Esophagus squamous epithelium (tissue), 5 donors: ENCODE measurements at regions not wholly inside any gene's neighbourhood (a gene's known extent, or its start where the extent isn't known, plus 50 kb on each side); places are given as distances from the start of the nearest gene placed in this dataset.

Source experiments
- DNase-seq: peaks from one replicate; lab custom pipeline; 2025; lab: John Stamatoyannopoulos, UW
- H3K27ac ChIP-seq, 4 donors: fragments of 200-600 bp; sonication (generic); one replicate each; pipeline ENCODE4 v1.5.1; 2016 to 2019; ENCODE audit warnings: mild to moderate bottlenecking in 1 of 4
- H3K27me3 ChIP-seq, 4 donors: fragments of 200-600 bp; sonication (generic); 1 replicate in 3 of 4; 2 replicates in 1 of 4; pipeline versions ENCODE4 v1.5.1 to v1.6.0; 2017 to 2021; ENCODE audit warnings: antibody characterized with exemption in 1 of 4
- H3K36me3 ChIP-seq, 3 donors: fragments of 200-600 bp; sonication (generic); one replicate each; pipeline ENCODE4 v1.5.1; 2016 to 2019
- H3K4me1 ChIP-seq, 3 donors: fragments of 200-600 bp; sonication (generic); one replicate each; pipeline ENCODE4 v1.5.1; 2017 to 2019
- H3K4me3 ChIP-seq, 4 donors: fragments of 200-600 bp; sonication (generic); 1 replicate in 3 of 4; 2 replicates in 1 of 4; pipeline ENCODE4 v1.5.1; 2016 to 2019; ENCODE audit warnings: mild to moderate bottlenecking in 2 of 4, moderate library complexity in 1 of 4
- H3K9me3 ChIP-seq, 3 donors: fragments of 200-600 bp; sonication (generic); one replicate each; pipeline ENCODE4 v1.5.1; 2016 to 2019
- CTCF ChIP-seq, 6 experiments: fragments of 450-650 bp in 4 of 6; fragments of 200-600 bp in 2 of 6; sonication (generic) in 2 of 6; IDR thresholded peaks; one replicate each; pipeline ENCODE4 v1.5.1; 2016 to 2019; ENCODE audit warnings: antibody characterized with exemption in 6 of 6, mild to moderate bottlenecking in 4 of 6, moderate library complexity in 4 of 6
- POLR2A ChIP-seq, 4 donors: fragments of 450-650 bp; IDR thresholded peaks; one replicate each; pipeline ENCODE4 v1.6.1; 2017; ENCODE audit warnings: antibody characterized with exemption in 4 of 4, mild to moderate bottlenecking in 4 of 4, moderate library complexity in 3 of 4
- WGBS, 2 donors: methylation state at CpG; one replicate each; pipeline ENCODE4 v1.1.5; 2018; 5-methylcytosine and 5-hydroxymethylcytosine counted together
- intact Hi-C: fragments of 100-400 bp; cut with DNase I; formaldehyde crosslinking; loops from one replicate; pipeline ENCODE4 v1.15.0; 2022
- donor health status: DM: yes; HTN: yes; CAD: no.

- intact Hi-C loops, result no loop called here
- no peaks in the 10 kb centered on the region for H3K4me1 ChIP-seq
- TF ChIP-seq POLR2A (IDR thresholded peaks at IDR 0.05), result no peak
- H3K36me3 ChIP-seq, result no peaks in the 10 kb centered on the region
- no peak overlapping the region for H3K27ac ChIP-seq
- 44 to 67% methylated on average over 1 of the region's 1 CpG for WGBS, 2 donors
- no peak for DNase-seq
- peaks cover 0 to 5% (median 0%) of the 10 kb centered on the region in 3 donors for H3K9me3 ChIP-seq
- no peak overlapping the region for H3K4me3 ChIP-seq
- H3K27me3 ChIP-seq, result no peaks in the 10 kb centered on the region
Measured at GRCh38 chr5:106367281-106367680, 1303.5 kb downstream of the EFNA5 start.

- Histone ChIP-seq H3K36me3 (no peaks in the 10 kb centered on the region), H3K4me3 (no peak overlapping the region), H3K27ac (no peak overlapping the region), H3K9me3 (no peaks in the 10 kb centered on the region), H3K27me3 (no peaks in the 10 kb centered on the region), H3K4me1 (no peaks in the 10 kb centered on the region)
- 60 to 73% methylated on average over 1 of the region's 1 CpG for WGBS, 2 donors
- no peak for DNase-seq
- TF ChIP-seq CTCF (IDR thresholded peaks at IDR 0.05), result no peak
- no peak for TF ChIP-seq POLR2A (IDR thresholded peaks at IDR 0.05)
- intact Hi-C loops, result no loop called here
Measured at GRCh38 chr5:106363578-106363977, 1307.2 kb downstream of the EFNA5 start.

- H3K4me3 ChIP-seq, result no peak overlapping the region
- no peaks in the 10 kb centered on the region for H3K36me3 ChIP-seq
- no peak for DNase-seq
- TF ChIP-seq POLR2A (IDR thresholded peaks at IDR 0.05) (no peak), CTCF (IDR thresholded peaks at IDR 0.05) (no peak)
- intact Hi-C loops, result no loop called here
- no peaks in the 10 kb centered on the region for H3K4me1 ChIP-seq
- WGBS, 2 donors, result 58 to 71% methylated on average over 1 of the region's 1 CpG
- no peaks in the 10 kb centered on the region for H3K27me3 ChIP-seq
- no peak overlapping the region for H3K27ac ChIP-seq
- H3K9me3 ChIP-seq, result no peaks in the 10 kb centered on the region
Measured at GRCh38 chr5:106361905-106362304, 1308.8 kb downstream of the EFNA5 start.

- no peaks in the 10 kb centered on the region for H3K9me3 ChIP-seq
- H3K4me1 ChIP-seq, result no peaks in the 10 kb centered on the region
- no peaks in the 10 kb centered on the region for H3K27me3 ChIP-seq
- TF ChIP-seq CTCF (IDR thresholded peaks at IDR 0.05), result no peak
- TF ChIP-seq POLR2A (IDR thresholded peaks at IDR 0.05), result no peak
- H3K27ac ChIP-seq, result no peak overlapping the region
- DNase-seq, result no peak
- intact Hi-C loops, result no loop called here
- no peak overlapping the region for H3K4me3 ChIP-seq
- H3K36me3 ChIP-seq, result no peaks in the 10 kb centered on the region
- 60 to 63% methylated on average over 2 of the region's 2 CpGs for WGBS, 2 donors
Measured at GRCh38 chr5:106331415-106331814, 1339.3 kb downstream of the EFNA5 start.

- intact Hi-C loops, result no loop called here
- WGBS, 2 donors, result 78 to 87% methylated on average over 2 of the region's 2 CpGs
Measured at GRCh38 chr5:106324356-106324755, 1346.4 kb downstream of the EFNA5 start.

More at GRCh38 chr5:106324356-106324755, 1346.4 kb downstream of the EFNA5 start:
- Histone ChIP-seq H3K27ac (no peak overlapping the region), H3K36me3 (no peaks in the 10 kb centered on the region), H3K9me3 (no peaks in the 10 kb centered on the region), H3K4me1 (no peaks in the 10 kb centered on the region), H3K4me3 (no peak overlapping the region), H3K27me3 (no peaks in the 10 kb centered on the region)
- DNase-seq, result no peak
- no peak for TF ChIP-seq POLR2A (IDR thresholded peaks at IDR 0.05)
- no peak for TF ChIP-seq CTCF (IDR thresholded peaks at IDR 0.05)
